T-helper 2 cell (primary cell): ENCODE measurements at regions not wholly inside any gene's neighbourhood (a gene's known extent, or its start where the extent isn't known, plus 50 kb on each side); places are given as distances from the start of the nearest gene placed in this dataset.
A peak's percentile ranks its signal among the peaks of the same experiment; 100 is the strongest.

Experiments
- DNase-seq, 5 experiments: peaks; one replicate each; pipeline versions ENCODE4 v3.0.0 to v3.0.0-alpha.2; 2012 to 2022

- no peak for DNase-seq
Observed at GRCh38 chr12:4133636-4134447, 139.7 kb upstream of the CCND2 start.

GRCh38 chr12:4133029-4133428, 140.5 kb upstream of the CCND2 start:
- DNase-seq, result no peak

GRCh38 chr12:4121506-4122020, 152.0 kb upstream of the CCND2 start:
- DNase-seq, result no peak

- DNase-seq, result no peak
Observed at GRCh38 chr12:4120316-4120917, 153.1 kb upstream of the CCND2 start.

GRCh38 chr12:4119157-4119761, 154.3 kb upstream of the CCND2 start:
- DNase-seq, result peak in 2 of 5 experiments; percentile 43 to 74

- DNase-seq, result no peak
Observed at GRCh38 chr12:4118601-4119156, 154.9 kb upstream of the CCND2 start.

GRCh38 chr12:4118017-4118510, 155.5 kb upstream of the CCND2 start:
- peak in 2 of 5 experiments; percentile 9 to 89 for DNase-seq

GRCh38 chr12:4117386-4118016, 156.1 kb upstream of the CCND2 start:
- DNase-seq, result no peak

GRCh38 chr12:4116251-4117111, 157.1 kb upstream of the CCND2 start:
- DNase-seq, result no peak

GRCh38 chr12:4115570-4115969, 158.0 kb upstream of the CCND2 start:
- no peak for DNase-seq

- DNase-seq, result peak in 3 of 5 experiments; percentile 9 to 74 (median 24)
Observed at GRCh38 chr12:4114986-4115385, 158.6 kb upstream of the CCND2 start.

GRCh38 chr12:4112734-4113325, 160.7 kb upstream of the CCND2 start:
- DNase-seq, result no peak

- peak in 1 of 5 experiments; percentile 79 for DNase-seq
Observed at GRCh38 chr12:4112290-4112689, 161.3 kb upstream of the CCND2 start.

- DNase-seq, result no peak
Observed at GRCh38 chr12:4111010-4111409, 162.6 kb upstream of the CCND2 start.

GRCh38 chr12:4109826-4110225, 163.7 kb upstream of the CCND2 start:
- no peak for DNase-seq

- no peak for DNase-seq
Observed at GRCh38 chr12:4108803-4109345, 164.7 kb upstream of the CCND2 start.

GRCh38 chr12:4107911-4108697, 165.5 kb upstream of the CCND2 start:
- no peak for DNase-seq

- peak in 4 of 5 experiments; percentile 41 to 91 (median 62) for DNase-seq
Observed at GRCh38 chr12:4107436-4107878, 166.1 kb upstream of the CCND2 start.

GRCh38 chr12:4106621-4107020, 166.9 kb upstream of the CCND2 start:
- DNase-seq, result peak in 1 of 5 experiments; percentile 69

GRCh38 chr12:4104722-4105244, 168.8 kb upstream of the CCND2 start:
- DNase-seq, result no peak
